Natural killer cell (primary cell): ENCODE measurements at regions not wholly inside any gene's neighbourhood (a gene's known extent, or its start where the extent isn't known, plus 50 kb on each side); places are given as distances from the start of the nearest gene placed in this dataset.

Experiments used
- ATAC-seq, 3 donors: fragments of 150-1000 bp in 2 of 3; fragments of 200-7000 bp in 1 of 3; cut with Tn5 transposase; 1 replicate in 1 of 3; 2 replicates in 2 of 3; pipeline ENCODE4 v1.10.0; 2021; ENCODE audit warnings: mild to moderate bottlenecking in 2 of 3, moderate library complexity in 2 of 3
- DNase-seq, 2 donors: peaks; one replicate each; pipeline versions ENCODE4 v3.0.0 to v3.0.0-alpha.2; 2013 to 2021; ENCODE audit warnings: mixed read lengths in 1 of 2
- H3K27ac ChIP-seq: one replicate; pipeline ENCODE4 v1.5.1; 2013; ENCODE audit warnings: mild to moderate bottlenecking, low read length
- H3K27me3 ChIP-seq: one replicate; pipeline ENCODE4 v1.6.1; 2013; ENCODE audit warnings: low read length; ENCODE audit not compliant: control insufficient read depth, insufficient read depth
- H3K36me3 ChIP-seq: one replicate; pipeline ENCODE4 v1.6.1; 2013; ENCODE audit warnings: low read length; ENCODE audit not compliant: control insufficient read depth, insufficient read depth
- H3K4me1 ChIP-seq: one replicate; pipeline ENCODE4 v1.6.1; 2013; ENCODE audit warnings: low read length; ENCODE audit not compliant: control insufficient read depth, insufficient read depth
- H3K4me3 ChIP-seq: one replicate; pipeline ENCODE4 v1.5.1; 2013; ENCODE audit warnings: low read length
- H3K9me3 ChIP-seq: one replicate; pipeline ENCODE4 v1.6.1; 2013; ENCODE audit warnings: low read length; ENCODE audit not compliant: control insufficient read depth, insufficient read depth
- H3K27ac Mint-ChIP-seq, 2 donors: one replicate each; pipeline ENCODE4 v1.8.0; 2022; ENCODE audit warnings: mild to moderate bottlenecking in 2 of 2, mixed read lengths in 2 of 2, moderate library complexity in 1 of 2
- H3K27me3 Mint-ChIP-seq, 2 donors: one replicate each; pipeline ENCODE4 v1.8.0; 2022; ENCODE audit warnings: low read depth in 2 of 2, mixed read lengths in 2 of 2
- H3K36me3 Mint-ChIP-seq: one replicate; pipeline ENCODE4 v1.8.0; 2022; ENCODE audit warnings: mixed read lengths
- H3K4me1 Mint-ChIP-seq, 2 donors: one replicate each; pipeline ENCODE4 v1.8.0; 2022; ENCODE audit warnings: mixed read lengths in 2 of 2
- H3K4me3 Mint-ChIP-seq: one replicate; pipeline ENCODE4 v1.8.0; 2022; ENCODE audit warnings: mild to moderate bottlenecking, moderate library complexity, mixed read lengths
- H3K9me3 Mint-ChIP-seq, 2 donors: one replicate each; pipeline ENCODE4 v1.8.0; 2022; ENCODE audit warnings: mixed read lengths in 2 of 2
- CTCF ChIP-seq: fragments of 200-600 bp; IDR thresholded peaks from one replicate; pipeline ENCODE4 v1.8.0; 2022; ENCODE audit warnings: antibody characterized with exemption
- WGBS: methylation state at CpG from one replicate; pipeline ENCODE4 v1.1.7; 2013; ENCODE audit warnings: missing lambda C conversion rate; ENCODE audit not compliant: insufficient coverage; 5-methylcytosine and 5-hydroxymethylcytosine counted together
- intact Hi-C: fragments of 100-400 bp; cut with micrococcal nuclease; formaldehyde crosslinking; loops from one replicate; pipeline ENCODE4 v1.14.2; 2022

- no peaks in the 10 kb centered on the region for H3K9me3 Mint-ChIP-seq
Observed at GRCh38 chr4:89640620-89641366, 196.2 kb downstream of the SNCA start.

GRCh38 chr4:89639395-89639794, 197.6 kb downstream of the SNCA start:
- intact Hi-C loops, result no loop called here
- no peak overlapping the region for H3K27ac Mint-ChIP-seq
- TF ChIP-seq CTCF, result no peak

More at GRCh38 chr4:89640620-89641366, 196.2 kb downstream of the SNCA start:
- Mint-ChIP-seq H3K36me3 (no peaks in the 10 kb centered on the region), H3K4me1 (no peaks in the 10 kb centered on the region), H3K27me3 (no peaks in the 10 kb centered on the region), H3K4me3 (no peak overlapping the region), H3K27ac (no peak overlapping the region)
- H3K4me3 ChIP-seq, result no peak overlapping the region
- no peaks in the 10 kb centered on the region for H3K27me3 ChIP-seq
- no peaks in the 10 kb centered on the region for H3K4me1 ChIP-seq
- DNase-seq (peak in 1 of 2 donors; percentile 6), ATAC-seq (no peak)
- TF ChIP-seq CTCF, result no peak
- intact Hi-C loops, result no loop called here
- WGBS, result 73% methylated on average over 17 of the region's 17 CpGs
- H3K27ac ChIP-seq, result no peak overlapping the region
- H3K36me3 ChIP-seq, result no peaks in the 10 kb centered on the region
- H3K9me3 ChIP-seq, result no peaks in the 10 kb centered on the region

GRCh38 chr4:89625599-89626293, 211.2 kb downstream of the SNCA start:
- H3K27ac Mint-ChIP-seq, result no peak overlapping the region
- no peak overlapping the region for H3K27ac ChIP-seq
- ATAC-seq (no peak), DNase-seq (no peak)
- H3K4me3 ChIP-seq, result no peak overlapping the region
- H3K27me3 Mint-ChIP-seq, result peaks cover 3 to 7% of the 10 kb centered on the region in 2 donors
- no peaks in the 10 kb centered on the region for H3K36me3 Mint-ChIP-seq
- H3K4me1 Mint-ChIP-seq, result no peaks in the 10 kb centered on the region
- no peaks in the 10 kb centered on the region for H3K4me1 ChIP-seq
- no CpG with 5 or more reads among the region's 1 CpG for WGBS
- no peaks in the 10 kb centered on the region for H3K9me3 ChIP-seq
- H3K27me3 ChIP-seq, result no peaks in the 10 kb centered on the region
- intact Hi-C loops, result no loop called here
- no peaks in the 10 kb centered on the region for H3K36me3 ChIP-seq
- no peaks in the 10 kb centered on the region for H3K9me3 Mint-ChIP-seq
- H3K4me3 Mint-ChIP-seq, result no peak overlapping the region
- TF ChIP-seq CTCF, result no peak

More at GRCh38 chr4:89639395-89639794, 197.6 kb downstream of the SNCA start:
- H3K27me3 ChIP-seq, result no peaks in the 10 kb centered on the region
- no peak overlapping the region for H3K27ac ChIP-seq
- H3K4me3 ChIP-seq, result no peak overlapping the region
- DNase-seq, result no peak
- H3K36me3 ChIP-seq, result no peaks in the 10 kb centered on the region
- no peaks in the 10 kb centered on the region for H3K4me1 Mint-ChIP-seq
- WGBS, result 94% methylated on average over 1 of the region's 2 CpGs
- no peaks in the 10 kb centered on the region for H3K9me3 Mint-ChIP-seq
- H3K36me3 Mint-ChIP-seq, result no peaks in the 10 kb centered on the region
- no peaks in the 10 kb centered on the region for H3K27me3 Mint-ChIP-seq
- no peak overlapping the region for H3K4me3 Mint-ChIP-seq
- H3K4me1 ChIP-seq, result no peaks in the 10 kb centered on the region
- H3K9me3 ChIP-seq, result no peaks in the 10 kb centered on the region
- ATAC-seq, result no peak
